Right lobe of liver (tissue), 4 donors: ENCODE measurements at regions not wholly inside any gene's neighbourhood (a gene's known extent, or its start where the extent isn't known, plus 50 kb on each side); places are given as distances from the start of the nearest gene placed in this dataset.

Source experiments
- POLR2A ChIP-seq: fragments of 450-650 bp; IDR thresholded peaks from one replicate; pipeline ENCODE4 v1.6.1; 2017; ENCODE audit warnings: antibody characterized with exemption, mild to moderate bottlenecking
- TF ChIP-seq, protein P1 (sequence below), 4 donors: fragments of 200-600 bp in 3 of 4; fragments of 450-650 bp in 1 of 4; IDR thresholded peaks; one replicate each; pipeline versions ENCODE4 v1.5.1 to v1.8.0; 2016 to 2022; ENCODE audit warnings: antibody characterized with exemption in 4 of 4, mild to moderate bottlenecking in 2 of 4
- donor health status: DM: no; HTN: no; CAD: no.
- donor health status: DM: no; HTN: no; CAD: no.
- donor health status: DM: no; HTN: yes; CAD: no.

DNA sequence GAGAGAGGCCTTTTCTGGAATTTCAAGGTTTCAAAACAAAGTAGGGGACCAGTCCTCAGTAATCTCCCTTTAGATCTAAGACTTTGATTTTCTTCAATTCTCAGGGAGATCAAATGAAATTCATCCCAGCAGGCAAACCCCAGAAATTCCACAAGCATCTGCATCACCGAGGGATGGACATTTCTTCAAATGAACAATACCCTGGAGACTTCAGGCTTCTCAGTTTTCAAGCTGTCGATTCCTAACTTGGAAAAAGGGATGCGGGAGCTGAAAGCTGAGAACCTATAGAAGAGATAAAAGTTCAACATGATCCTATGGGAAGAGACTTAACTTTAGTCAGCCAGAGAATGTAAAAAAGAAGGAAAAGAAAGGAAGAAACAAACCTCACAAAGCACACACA is 296.9 kb upstream of the CDH5 start:
- TF ChIP-seq, protein P1, sequence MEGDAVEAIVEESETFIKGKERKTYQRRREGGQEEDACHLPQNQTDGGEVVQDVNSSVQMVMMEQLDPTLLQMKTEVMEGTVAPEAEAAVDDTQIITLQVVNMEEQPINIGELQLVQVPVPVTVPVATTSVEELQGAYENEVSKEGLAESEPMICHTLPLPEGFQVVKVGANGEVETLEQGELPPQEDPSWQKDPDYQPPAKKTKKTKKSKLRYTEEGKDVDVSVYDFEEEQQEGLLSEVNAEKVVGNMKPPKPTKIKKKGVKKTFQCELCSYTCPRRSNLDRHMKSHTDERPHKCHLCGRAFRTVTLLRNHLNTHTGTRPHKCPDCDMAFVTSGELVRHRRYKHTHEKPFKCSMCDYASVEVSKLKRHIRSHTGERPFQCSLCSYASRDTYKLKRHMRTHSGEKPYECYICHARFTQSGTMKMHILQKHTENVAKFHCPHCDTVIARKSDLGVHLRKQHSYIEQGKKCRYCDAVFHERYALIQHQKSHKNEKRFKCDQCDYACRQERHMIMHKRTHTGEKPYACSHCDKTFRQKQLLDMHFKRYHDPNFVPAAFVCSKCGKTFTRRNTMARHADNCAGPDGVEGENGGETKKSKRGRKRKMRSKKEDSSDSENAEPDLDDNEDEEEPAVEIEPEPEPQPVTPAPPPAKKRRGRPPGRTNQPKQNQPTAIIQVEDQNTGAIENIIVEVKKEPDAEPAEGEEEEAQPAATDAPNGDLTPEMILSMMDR (IDR thresholded peaks at IDR 0.05): no peak
- no peak for TF ChIP-seq POLR2A
